Karpas-422 (cell line): ENCODE measurements at regions not wholly inside any gene's neighbourhood (a gene's known extent, or its start where the extent isn't known, plus 50 kb on each side); places are given as distances from the start of the nearest gene placed in this dataset.

Source experiments
- DNase-seq: peaks from one replicate; pipeline ENCODE4 v3.0.0-alpha.2; 2015
- H2AFZ ChIP-seq: fragments of 200-600 bp; sonication (generic); 2 replicates; pipeline ENCODE4 v1.6.1; 2014; ENCODE audit warnings: antibody characterized with exemption, low read length, mixed read lengths
- H3K27ac ChIP-seq: fragments of 200-600 bp; sonication (generic); 2 replicates; pipeline ENCODE4 v1.5.1; 2014; ENCODE audit warnings: mild to moderate bottlenecking, low read length, moderate library complexity
- H3K27me3 ChIP-seq: fragments of 200-600 bp; sonication (generic); 2 replicates; pipeline ENCODE4 v1.6.1; 2014; ENCODE audit warnings: low read length, mixed read lengths
- H3K36me3 ChIP-seq: fragments of 200-600 bp; sonication (generic); 2 replicates; pipeline ENCODE4 v1.6.1; 2014; ENCODE audit warnings: low read length, mixed read lengths; ENCODE audit not compliant: insufficient read depth
- H3K4me1 ChIP-seq: fragments of 200-600 bp; sonication (generic); 2 replicates; pipeline ENCODE4 v1.6.1; 2014; ENCODE audit warnings: mild to moderate bottlenecking, low read length, mixed read lengths
- H3K4me2 ChIP-seq: fragments of 200-600 bp; sonication (generic); 2 replicates; pipeline ENCODE4 v1.6.1; 2014; ENCODE audit warnings: low read length, low read depth, mild to moderate bottlenecking; ENCODE audit not compliant: poor library complexity, severe bottlenecking
- H3K4me3 ChIP-seq: fragments of 200-600 bp; sonication (generic); 2 replicates; pipeline ENCODE4 v1.5.1; 2014; ENCODE audit warnings: mild to moderate bottlenecking, antibody characterized with exemption, low read length, mixed read lengths
- H3K79me2 ChIP-seq: fragments of 200-600 bp; sonication (generic); 2 replicates; pipeline ENCODE4 v1.6.1; 2014; ENCODE audit warnings: mild to moderate bottlenecking, low read length, mixed read lengths
- H3K9ac ChIP-seq: fragments of 200-600 bp; sonication (generic); 2 replicates; pipeline ENCODE4 v1.6.0; 2014; ENCODE audit warnings: low read length
- H3K9me2 ChIP-seq: fragments of 200-600 bp; sonication (generic), shearing (Covaris generic); replicated peaks from 2 replicates; pipeline ENCODE4 v1.6.0; 2014; ENCODE audit warnings: mild to moderate bottlenecking, low read length, moderate library complexity; ENCODE audit not compliant: insufficient read depth
- H3K9me3 ChIP-seq: fragments of 300-700, 200-600 bp; sonication (generic); 2 replicates; pipeline ENCODE4 v1.6.1; 2014; ENCODE audit warnings: low read length, mixed read lengths
- H4K20me1 ChIP-seq: fragments of 200-600 bp; sonication (generic); 2 replicates; pipeline ENCODE4 v1.6.1; 2014; ENCODE audit warnings: mild to moderate bottlenecking, antibody characterized with exemption, low read length, low read depth; ENCODE audit not compliant: insufficient read depth

GRCh38 chr12:69097619-69098368 lies 141.6 kb upstream of the CPSF6 start:
- H3K27ac ChIP-seq: no peak overlapping the region
- no peak overlapping the region for H2AFZ ChIP-seq
- H4K20me1 ChIP-seq: no peaks in the 10 kb centered on the region
- DNase-seq: no peak
- no peak overlapping the region for H3K4me2 ChIP-seq
- H3K9ac ChIP-seq: no peak overlapping the region
- no peaks in the 10 kb centered on the region for H3K27me3 ChIP-seq
- no peaks in the 10 kb centered on the region for H3K9me3 ChIP-seq
- no peaks in the 10 kb centered on the region for H3K79me2 ChIP-seq
- no peak overlapping the region for H3K4me3 ChIP-seq
- no peaks in the 10 kb centered on the region for H3K36me3 ChIP-seq
- H3K9me2 ChIP-seq: no peaks in the 10 kb centered on the region
- peaks cover 2% of the 10 kb centered on the region for H3K4me1 ChIP-seq

GRCh38 chr12:69099201-69099837 lies 140.1 kb upstream of the CPSF6 start:
- H3K9ac ChIP-seq: no peak overlapping the region
- H3K4me1 ChIP-seq: peaks cover 5% of the 10 kb centered on the region
- DNase-seq: no peak
- no peaks in the 10 kb centered on the region for H3K27me3 ChIP-seq
- H3K9me3 ChIP-seq: no peaks in the 10 kb centered on the region
- H3K9me2 ChIP-seq: no peaks in the 10 kb centered on the region
- H3K27ac ChIP-seq: no peak overlapping the region
- H3K4me2 ChIP-seq: no peak overlapping the region
- no peak overlapping the region for H3K4me3 ChIP-seq
- no peak overlapping the region for H2AFZ ChIP-seq
- no peaks in the 10 kb centered on the region for H3K36me3 ChIP-seq
- H4K20me1 ChIP-seq: no peaks in the 10 kb centered on the region
- no peaks in the 10 kb centered on the region for H3K79me2 ChIP-seq

- Histone ChIP-seq H3K27me3 (no peaks in the 10 kb centered on the region), H3K4me3 (no peak overlapping the region), H2AFZ (no peak overlapping the region), H3K4me2 (no peak overlapping the region), H3K9me3 (no peaks in the 10 kb centered on the region), H3K9me2 (no peaks in the 10 kb centered on the region), H3K36me3 (no peaks in the 10 kb centered on the region), H3K4me1 (peaks cover 5% of the 10 kb centered on the region), H3K79me2 (no peaks in the 10 kb centered on the region), H3K9ac (no peak overlapping the region), H3K27ac (no peak overlapping the region), H4K20me1 (no peaks in the 10 kb centered on the region)
- no peak for DNase-seq
These were observed 137.9 kb upstream of the CPSF6 start for GRCh38 chr12:69101505-69101904.

- no peak overlapping the region; the same call in 1 of the 2 replicates for H2AFZ ChIP-seq
- no peak overlapping the region for H3K4me2 ChIP-seq
- H3K9ac ChIP-seq: no peak overlapping the region
- no peaks in the 10 kb centered on the region for H3K79me2 ChIP-seq
- no peaks in the 10 kb centered on the region for H4K20me1 ChIP-seq
- no peaks in the 10 kb centered on the region for H3K27me3 ChIP-seq
- H3K9me3 ChIP-seq: no peaks in the 10 kb centered on the region
- no peak overlapping the region for H3K27ac ChIP-seq
- H3K4me3 ChIP-seq: no peak overlapping the region
- H3K4me1 ChIP-seq: peaks cover 5% of the 10 kb centered on the region
- peak; percentile 62 for DNase-seq
- H3K36me3 ChIP-seq: no peaks in the 10 kb centered on the region
- no peaks in the 10 kb centered on the region for H3K9me2 ChIP-seq
These were observed 136.5 kb upstream of the CPSF6 start for GRCh38 chr12:69102856-69103255.

GRCh38 chr12:69105101-69105962 lies 134.0 kb upstream of the CPSF6 start:
- Histone ChIP-seq H3K4me3 (no peak overlapping the region), H3K9me2 (no peaks in the 10 kb centered on the region), H3K4me1 (peaks cover 5% of the 10 kb centered on the region), H4K20me1 (no peaks in the 10 kb centered on the region), H3K27me3 (no peaks in the 10 kb centered on the region), H3K79me2 (no peaks in the 10 kb centered on the region), H2AFZ (no peak overlapping the region), H3K9me3 (no peaks in the 10 kb centered on the region), H3K4me2 (no peak overlapping the region), H3K9ac (no peak overlapping the region), H3K36me3 (no peaks in the 10 kb centered on the region), H3K27ac (no peak overlapping the region)
- no peak for DNase-seq

- Histone ChIP-seq H3K4me3 (no peak overlapping the region), H3K9me2 (no peaks in the 10 kb centered on the region), H3K79me2 (no peaks in the 10 kb centered on the region), H3K9me3 (no peaks in the 10 kb centered on the region), H3K27me3 (no peaks in the 10 kb centered on the region), H3K4me1 (peaks cover 5% of the 10 kb centered on the region), H3K4me2 (no peak overlapping the region), H4K20me1 (no peaks in the 10 kb centered on the region), H3K9ac (no peak overlapping the region), H3K36me3 (no peaks in the 10 kb centered on the region), H2AFZ (no peak overlapping the region), H3K27ac (no peak overlapping the region)
- DNase-seq: no peak
These were observed 132.8 kb upstream of the CPSF6 start for GRCh38 chr12:69106482-69107118.

- DNase-seq: no peak
- Histone ChIP-seq H3K36me3 (no peaks in the 10 kb centered on the region), H2AFZ (no peak overlapping the region), H3K4me3 (no peak overlapping the region), H3K4me2 (no peak overlapping the region), H3K9me3 (no peaks in the 10 kb centered on the region), H3K27ac (no peak overlapping the region), H3K4me1 (peaks cover 5% of the 10 kb centered on the region), H3K9me2 (no peaks in the 10 kb centered on the region), H3K79me2 (no peaks in the 10 kb centered on the region), H4K20me1 (no peaks in the 10 kb centered on the region), H3K9ac (no peak overlapping the region), H3K27me3 (no peaks in the 10 kb centered on the region)
These were observed 131.8 kb upstream of the CPSF6 start for GRCh38 chr12:69107541-69107940.

- Histone ChIP-seq H2AFZ (no peak overlapping the region), H4K20me1 (no peaks in the 10 kb centered on the region), H3K4me3 (no peak overlapping the region), H3K9me2 (no peaks in the 10 kb centered on the region), H3K27ac (no peak overlapping the region), H3K27me3 (no peaks in the 10 kb centered on the region), H3K79me2 (no peaks in the 10 kb centered on the region), H3K9me3 (no peaks in the 10 kb centered on the region), H3K36me3 (no peaks in the 10 kb centered on the region), H3K4me2 (no peak overlapping the region), H3K4me1 (peaks cover 1% of the 10 kb centered on the region), H3K9ac (no peak overlapping the region)
- no peak for DNase-seq
These were observed 131.3 kb upstream of the CPSF6 start for GRCh38 chr12:69108037-69108436.
